HL-60 (cell line): ENCODE measurements at regions not wholly inside any gene's neighbourhood (a gene's known extent, or its start where the extent isn't known, plus 50 kb on each side); places are given as distances from the start of the nearest gene placed in this dataset.
"Not testable (repeated sequence)": the region's sequence is repeated elsewhere in the genome, so short reads cannot be mapped to it uniquely, and the experiment has no call there.

Source experiments
- DNase-seq, 2 experiments: peaks; one replicate each; pipeline ENCODE4 v3.0.0-alpha.2; 2010 to 2020; ENCODE audit warnings: low read depth in 1 of 2, low spot score in 1 of 2
- H3K27ac ChIP-seq: fragments of 250-450 bp; sonication (Bioruptor Pico); replicated peaks from 2 replicates; pipeline ENCODE4 v1.5.1; 2020; ENCODE audit warnings: mild to moderate bottlenecking, moderate library complexity
- H3K27me3 ChIP-seq: fragments of 250-450 bp; sonication (Bioruptor Pico); 2 replicates; pipeline ENCODE4 v1.5.1; 2021; ENCODE audit warnings: mild to moderate bottlenecking, moderate library complexity; ENCODE audit not compliant: insufficient read depth, poor library complexity, severe bottlenecking
- H3K4me3 ChIP-seq: replicated peaks from 2 replicates; pipeline ENCODE4 v1.5.1; 2011; ENCODE audit warnings: mild to moderate bottlenecking, control low read depth, low read length; ENCODE audit not compliant: insufficient read depth
- GABPA ChIP-seq: IDR thresholded peaks from 2 replicates; pipeline ENCODE4 v1.6.1; 2012; ENCODE audit warnings: low read depth
- POLR2AphosphoS5 ChIP-seq: IDR thresholded peaks from 2 replicates; pipeline ENCODE4 v1.6.1; 2012; ENCODE audit warnings: low read depth
- SPI1 ChIP-seq: IDR thresholded peaks from 2 replicates; pipeline ENCODE4 v1.6.1; 2012; ENCODE audit warnings: low read depth, mild to moderate bottlenecking, borderline replicate concordance
- TF ChIP-seq, protein P1 (sequence below): IDR thresholded peaks from one replicate; pipeline ENCODE4 v1.5.1; 2011; ENCODE audit warnings: low read length, control low read depth, inconsistent platforms; ENCODE audit not compliant: insufficient read depth
- TF ChIP-seq, protein P2 (sequence below): IDR thresholded peaks from 2 replicates; pipeline ENCODE4 v1.6.1; 2012; ENCODE audit warnings: low read depth; ENCODE audit not compliant: insufficient replicate concordance

DNA sequence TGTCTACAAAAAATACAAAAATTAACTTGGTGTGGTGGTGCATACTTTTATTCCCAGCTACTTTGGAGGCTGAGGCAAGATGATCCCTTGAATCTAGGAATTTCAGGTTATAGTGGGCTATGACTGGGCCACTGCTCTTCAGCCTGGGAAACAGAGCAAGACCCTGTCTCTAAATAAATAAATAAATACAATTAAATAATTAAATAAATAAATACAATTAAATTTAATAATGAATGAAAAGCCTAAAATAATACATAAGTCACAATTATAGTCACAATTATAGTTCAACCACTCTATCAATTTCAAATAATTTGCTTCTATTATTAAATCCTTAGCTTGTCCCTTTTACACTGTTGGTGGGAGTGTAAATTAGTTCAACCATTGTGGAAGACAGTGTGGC is 146.4 kb upstream of the RFC3 start:
- no peak overlapping the region for H3K27ac ChIP-seq
- no peak for DNase-seq
- H3K4me3 ChIP-seq = no peak overlapping the region
- TF ChIP-seq, protein P1, sequence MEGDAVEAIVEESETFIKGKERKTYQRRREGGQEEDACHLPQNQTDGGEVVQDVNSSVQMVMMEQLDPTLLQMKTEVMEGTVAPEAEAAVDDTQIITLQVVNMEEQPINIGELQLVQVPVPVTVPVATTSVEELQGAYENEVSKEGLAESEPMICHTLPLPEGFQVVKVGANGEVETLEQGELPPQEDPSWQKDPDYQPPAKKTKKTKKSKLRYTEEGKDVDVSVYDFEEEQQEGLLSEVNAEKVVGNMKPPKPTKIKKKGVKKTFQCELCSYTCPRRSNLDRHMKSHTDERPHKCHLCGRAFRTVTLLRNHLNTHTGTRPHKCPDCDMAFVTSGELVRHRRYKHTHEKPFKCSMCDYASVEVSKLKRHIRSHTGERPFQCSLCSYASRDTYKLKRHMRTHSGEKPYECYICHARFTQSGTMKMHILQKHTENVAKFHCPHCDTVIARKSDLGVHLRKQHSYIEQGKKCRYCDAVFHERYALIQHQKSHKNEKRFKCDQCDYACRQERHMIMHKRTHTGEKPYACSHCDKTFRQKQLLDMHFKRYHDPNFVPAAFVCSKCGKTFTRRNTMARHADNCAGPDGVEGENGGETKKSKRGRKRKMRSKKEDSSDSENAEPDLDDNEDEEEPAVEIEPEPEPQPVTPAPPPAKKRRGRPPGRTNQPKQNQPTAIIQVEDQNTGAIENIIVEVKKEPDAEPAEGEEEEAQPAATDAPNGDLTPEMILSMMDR = no peak
- no peak for TF ChIP-seq SPI1
- no peak for TF ChIP-seq POLR2AphosphoS5
- no peaks in the 10 kb centered on the region for H3K27me3 ChIP-seq

DNA sequence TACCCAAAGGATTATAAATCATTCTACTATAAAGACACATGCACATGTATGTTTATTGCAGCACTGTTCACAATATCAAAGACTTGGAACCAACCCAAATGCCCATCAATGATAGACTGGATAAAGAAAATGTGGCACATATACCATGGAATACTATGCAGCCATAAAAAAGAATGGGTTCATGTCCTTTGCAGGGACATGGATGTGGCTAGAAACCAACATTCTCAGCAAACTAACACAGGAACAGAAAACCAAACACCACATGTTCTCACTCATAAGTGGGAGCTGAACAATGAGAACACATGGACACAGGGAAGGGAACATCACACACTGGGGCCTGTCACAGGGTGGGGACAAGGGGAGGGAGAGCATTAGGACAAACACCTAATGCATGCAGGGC is 145.9 kb upstream of the RFC3 start:
- H3K27me3 ChIP-seq, H3K27ac ChIP-seq, DNase-seq, H3K4me3 ChIP-seq: not testable (repeated sequence)

DNA sequence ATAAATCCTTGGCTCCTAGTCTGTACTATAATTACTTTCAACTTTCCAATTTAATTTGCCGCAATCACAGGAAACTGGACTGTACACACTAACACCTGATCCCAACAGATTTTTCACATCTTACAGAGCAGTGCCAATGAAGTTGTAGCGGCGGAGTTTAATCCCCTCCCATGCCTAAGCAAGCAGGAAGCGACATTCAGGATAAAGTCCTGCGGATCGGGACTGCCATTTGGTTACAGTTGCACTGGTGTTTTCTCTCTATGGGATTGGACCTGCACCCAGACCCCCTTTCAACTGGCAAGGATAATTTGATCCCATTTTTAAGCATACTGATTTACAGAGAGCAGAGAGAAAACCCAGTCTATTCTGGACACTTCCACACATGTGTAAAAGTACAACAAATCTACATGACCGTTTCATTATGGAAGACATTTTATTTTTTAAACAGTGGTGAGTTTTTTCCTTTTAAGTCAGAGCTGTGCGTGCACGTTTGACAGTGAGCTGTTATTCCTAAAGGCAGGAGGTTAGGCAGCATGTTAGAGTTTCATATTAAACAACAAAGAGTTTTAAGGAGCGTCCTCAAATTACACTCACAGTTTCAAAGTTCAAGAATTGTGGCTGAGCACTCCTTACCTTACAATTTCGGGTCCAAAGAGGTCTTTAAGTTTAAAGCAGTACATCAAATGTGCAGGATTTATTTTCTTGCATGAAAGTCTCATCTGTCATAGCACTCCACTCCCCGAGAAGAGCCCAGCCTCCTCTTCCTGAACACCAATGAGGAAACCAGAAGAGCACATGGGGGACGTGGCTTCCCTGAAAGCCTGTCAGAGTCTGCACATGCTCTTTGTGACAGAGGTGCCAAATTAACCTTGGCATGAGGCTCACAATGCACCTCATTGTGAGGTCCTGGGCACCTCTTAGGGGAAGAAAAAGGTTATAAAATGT is 141.6 kb upstream of the RFC3 start:
- H3K4me3 ChIP-seq = peak overlapping the region; percentile 41
- no peak overlapping the region for H3K27ac ChIP-seq
- TF ChIP-seq, protein P2, sequence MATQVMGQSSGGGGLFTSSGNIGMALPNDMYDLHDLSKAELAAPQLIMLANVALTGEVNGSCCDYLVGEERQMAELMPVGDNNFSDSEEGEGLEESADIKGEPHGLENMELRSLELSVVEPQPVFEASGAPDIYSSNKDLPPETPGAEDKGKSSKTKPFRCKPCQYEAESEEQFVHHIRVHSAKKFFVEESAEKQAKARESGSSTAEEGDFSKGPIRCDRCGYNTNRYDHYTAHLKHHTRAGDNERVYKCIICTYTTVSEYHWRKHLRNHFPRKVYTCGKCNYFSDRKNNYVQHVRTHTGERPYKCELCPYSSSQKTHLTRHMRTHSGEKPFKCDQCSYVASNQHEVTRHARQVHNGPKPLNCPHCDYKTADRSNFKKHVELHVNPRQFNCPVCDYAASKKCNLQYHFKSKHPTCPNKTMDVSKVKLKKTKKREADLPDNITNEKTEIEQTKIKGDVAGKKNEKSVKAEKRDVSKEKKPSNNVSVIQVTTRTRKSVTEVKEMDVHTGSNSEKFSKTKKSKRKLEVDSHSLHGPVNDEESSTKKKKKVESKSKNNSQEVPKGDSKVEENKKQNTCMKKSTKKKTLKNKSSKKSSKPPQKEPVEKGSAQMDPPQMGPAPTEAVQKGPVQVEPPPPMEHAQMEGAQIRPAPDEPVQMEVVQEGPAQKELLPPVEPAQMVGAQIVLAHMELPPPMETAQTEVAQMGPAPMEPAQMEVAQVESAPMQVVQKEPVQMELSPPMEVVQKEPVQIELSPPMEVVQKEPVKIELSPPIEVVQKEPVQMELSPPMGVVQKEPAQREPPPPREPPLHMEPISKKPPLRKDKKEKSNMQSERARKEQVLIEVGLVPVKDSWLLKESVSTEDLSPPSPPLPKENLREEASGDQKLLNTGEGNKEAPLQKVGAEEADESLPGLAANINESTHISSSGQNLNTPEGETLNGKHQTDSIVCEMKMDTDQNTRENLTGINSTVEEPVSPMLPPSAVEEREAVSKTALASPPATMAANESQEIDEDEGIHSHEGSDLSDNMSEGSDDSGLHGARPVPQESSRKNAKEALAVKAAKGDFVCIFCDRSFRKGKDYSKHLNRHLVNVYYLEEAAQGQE = no peak
- peak; percentile 20; the same call in 1 of the 2 replicates for TF ChIP-seq SPI1
- DNase-seq = peak; percentile 28 to 71
- H3K27me3 ChIP-seq = no peaks in the 10 kb centered on the region

DNA sequence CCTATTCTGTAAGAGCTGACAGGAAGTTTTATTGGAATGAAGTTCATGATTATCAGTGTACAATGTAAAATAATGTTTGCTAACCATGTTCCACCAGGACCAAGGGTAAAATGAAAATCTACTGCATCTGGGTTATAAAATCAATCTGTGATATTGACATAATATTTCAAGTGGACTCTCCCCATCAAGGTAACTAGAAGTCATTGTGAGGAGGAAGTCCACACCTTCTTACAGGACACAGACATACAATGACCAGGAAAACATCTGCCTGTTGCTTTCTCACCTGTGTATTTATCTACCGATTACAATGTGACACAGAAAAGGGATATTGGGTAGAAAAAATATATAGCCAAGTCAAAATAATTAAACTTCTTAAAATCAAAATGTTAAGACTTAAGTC is 140.7 kb upstream of the RFC3 start:
- no peaks in the 10 kb centered on the region for H3K27me3 ChIP-seq
- H3K27ac ChIP-seq = no peak overlapping the region
- no peak overlapping the region for H3K4me3 ChIP-seq
- TF ChIP-seq SPI1 = no peak
- TF ChIP-seq GABPA = no peak
- TF ChIP-seq POLR2AphosphoS5 = no peak
- TF ChIP-seq, protein P2 = no peak
- TF ChIP-seq, protein P1 = no peak
- no peak for DNase-seq

DNA sequence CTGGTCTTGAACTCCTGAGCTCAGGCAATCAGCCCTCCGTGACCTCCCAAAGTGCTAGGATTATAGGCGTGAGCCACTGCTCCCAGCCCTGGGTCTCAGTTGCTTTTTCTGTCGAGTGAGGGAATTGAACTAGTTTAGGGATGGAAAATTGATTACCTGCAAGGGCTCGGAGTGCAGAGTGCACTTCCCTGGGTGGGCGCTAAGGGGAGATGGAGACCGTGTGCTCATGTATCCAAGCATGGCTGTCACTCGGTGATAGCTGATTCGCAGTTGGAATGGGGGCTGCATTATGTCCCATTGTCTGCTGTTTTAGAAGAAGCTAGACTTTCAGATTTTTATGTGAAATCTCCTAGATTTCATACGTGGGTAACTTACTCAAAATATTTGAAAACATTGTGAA is 139.9 kb upstream of the RFC3 start:
- DNase-seq = no peak
- TF ChIP-seq, protein P2 = no peak
- TF ChIP-seq, protein P1 = no peak
- TF ChIP-seq GABPA = no peak
- TF ChIP-seq POLR2AphosphoS5 = no peak
- TF ChIP-seq SPI1 = no peak
- Histone ChIP-seq H3K4me3 (no peak overlapping the region), H3K27me3 (no peaks in the 10 kb centered on the region), H3K27ac (no peak overlapping the region)
